Lung (tissue), 11 donors: ENCODE measurements at regions not wholly inside any gene's neighbourhood (a gene's known extent, or its start where the extent isn't known, plus 50 kb on each side); places are given as distances from the start of the nearest gene placed in this dataset.

ENCODE experiments used
- ATAC-seq: fragments of 200-7000 bp; cut with Tn5 transposase; one replicate; pipeline ENCODE4 v1.9.1; 2020; ENCODE audit warnings: moderate number of reproducible peaks; ENCODE audit not compliant: insufficient read depth, low FRiP score
- DNase-seq, 3 donors: peaks; one replicate each; pipeline ENCODE4 v3.0.0-alpha.2; 2013 to 2017
- H3K27ac ChIP-seq, 2 donors: one replicate each; pipeline ENCODE4 v1.5.1; 2013; ENCODE audit warnings: mild to moderate bottlenecking in 2 of 2, moderate library complexity in 2 of 2, control low read depth in 1 of 2, inconsistent platforms in 1 of 2, low read depth in 1 of 2, low read length in 1 of 2
- H3K27me3 ChIP-seq, 3 donors: one replicate each; pipeline ENCODE4 v1.5.1; 2013; ENCODE audit warnings: low read length in 2 of 3; ENCODE audit not compliant: control insufficient read depth in 3 of 3, insufficient read depth in 3 of 3
- H3K36me3 ChIP-seq, 4 donors: one replicate each; pipeline ENCODE4 v1.5.1; 2013; ENCODE audit warnings: low read length in 4 of 4, mild to moderate bottlenecking in 1 of 4, moderate library complexity in 1 of 4; ENCODE audit not compliant: control insufficient read depth in 4 of 4, insufficient read depth in 4 of 4
- H3K4me1 ChIP-seq, 5 donors: one replicate each; pipeline ENCODE4 v1.5.1; 2013; ENCODE audit warnings: low read length in 5 of 5, mild to moderate bottlenecking in 2 of 5, moderate library complexity in 1 of 5; ENCODE audit not compliant: control insufficient read depth in 5 of 5, insufficient read depth in 5 of 5
- H3K4me3 ChIP-seq: one replicate; pipeline ENCODE4 v1.5.1; 2013; ENCODE audit warnings: mild to moderate bottlenecking, control low read depth, moderate library complexity
- H3K9ac ChIP-seq, 2 donors: one replicate each; pipeline ENCODE4 v1.5.1; 2013; ENCODE audit warnings: low read length in 2 of 2, control low read depth in 1 of 2; ENCODE audit not compliant: insufficient read depth in 1 of 2
- H3K9me3 ChIP-seq, 4 donors: one replicate each; pipeline ENCODE4 v1.5.1; 2013; ENCODE audit warnings: low read length in 3 of 4, mild to moderate bottlenecking in 1 of 4, moderate library complexity in 1 of 4; ENCODE audit not compliant: control insufficient read depth in 4 of 4, insufficient read depth in 3 of 4
- CTCF ChIP-seq: IDR thresholded peaks from 2 replicates; pipeline ENCODE4 v1.5.1; 2012; ENCODE audit warnings: mild to moderate bottlenecking; ENCODE audit errors: control extremely low read depth, extremely low read depth
- WGBS, 2 donors: extraction: QIAGEN DNeasy Blood & Tissue Kit; methylation state at CpG; one replicate each; pipeline ENCODE4 v1.1.7; 2013; 5-methylcytosine and 5-hydroxymethylcytosine counted together
- donor health status: control.
- donor health status: control.
- donor health status: Bipolar disorder and iron deficiency.
- donor health status: healthy.
- donor health status: DM: yes; HTN: yes; CAD: no.

GRCh38 chr13:79228972-79229371 is 177.1 kb downstream of the RBM26 start:
- Histone ChIP-seq H3K27ac (no peak overlapping the region), H3K27me3 (no peaks in the 10 kb centered on the region), H3K9me3 (no peaks in the 10 kb centered on the region), H3K4me3 (no peak overlapping the region), H3K4me1 (no peaks in the 10 kb centered on the region), H3K36me3 (no peaks in the 10 kb centered on the region), H3K9ac (no peak overlapping the region)
- no peak for ATAC-seq
- no peak for DNase-seq
- no peak for TF ChIP-seq CTCF
- 87 to 88% methylated on average over 5 of the region's 5 CpGs for WGBS, 2 donors

GRCh38 chr13:79227418-79227817 is 178.6 kb downstream of the RBM26 start:
- H3K36me3 ChIP-seq, result no peaks in the 10 kb centered on the region
- no peak overlapping the region for H3K9ac ChIP-seq
- H3K9me3 ChIP-seq, result no peaks in the 10 kb centered on the region
- no peak for TF ChIP-seq CTCF
- H3K4me3 ChIP-seq, result no peak overlapping the region
- DNase-seq, result no peak
- H3K4me1 ChIP-seq, result no peaks in the 10 kb centered on the region
- H3K27ac ChIP-seq, result no peak overlapping the region
- 49 to 52% methylated on average over 2 of the region's 2 CpGs for WGBS, 2 donors
- H3K27me3 ChIP-seq, result no peaks in the 10 kb centered on the region
- ATAC-seq, result no peak

- Histone ChIP-seq H3K9me3 (no peaks in the 10 kb centered on the region), H3K4me3 (no peak overlapping the region), H3K36me3 (no peaks in the 10 kb centered on the region), H3K9ac (no peak overlapping the region), H3K4me1 (no peaks in the 10 kb centered on the region), H3K27me3 (no peaks in the 10 kb centered on the region), H3K27ac (no peak overlapping the region)
- TF ChIP-seq CTCF, result no peak
- ATAC-seq (no peak), DNase-seq (no peak)
- WGBS, 2 donors, result 70 to 81% methylated on average over 7 of the region's 7 CpGs
Observed at GRCh38 chr13:79226938-79227337, 179.1 kb downstream of the RBM26 start.

- DNase-seq, result no peak
- Histone ChIP-seq H3K36me3 (no peaks in the 10 kb centered on the region), H3K4me3 (no peak overlapping the region), H3K27ac (no peak overlapping the region), H3K9me3 (no peaks in the 10 kb centered on the region), H3K4me1 (no peaks in the 10 kb centered on the region), H3K9ac (no peak overlapping the region), H3K27me3 (no peaks in the 10 kb centered on the region)
- WGBS, 2 donors, result 41 to 56% methylated on average over 8 of the region's 8 CpGs
- no peak for TF ChIP-seq CTCF
- ATAC-seq, result no peak
Observed at GRCh38 chr13:79226250-79226649, 179.8 kb downstream of the RBM26 start.
